ENCODE measurements at regions not wholly inside any gene's neighbourhood (a gene's known extent, or its start where the extent isn't known, plus 50 kb on each side); places are given as distances from the start of the nearest gene placed in this dataset.

- DNase-seq: no peak
Measured at GRCh38 chr1:93815366-93816110, 63.5 kb downstream of the DNTTIP2 start.

DNA sequence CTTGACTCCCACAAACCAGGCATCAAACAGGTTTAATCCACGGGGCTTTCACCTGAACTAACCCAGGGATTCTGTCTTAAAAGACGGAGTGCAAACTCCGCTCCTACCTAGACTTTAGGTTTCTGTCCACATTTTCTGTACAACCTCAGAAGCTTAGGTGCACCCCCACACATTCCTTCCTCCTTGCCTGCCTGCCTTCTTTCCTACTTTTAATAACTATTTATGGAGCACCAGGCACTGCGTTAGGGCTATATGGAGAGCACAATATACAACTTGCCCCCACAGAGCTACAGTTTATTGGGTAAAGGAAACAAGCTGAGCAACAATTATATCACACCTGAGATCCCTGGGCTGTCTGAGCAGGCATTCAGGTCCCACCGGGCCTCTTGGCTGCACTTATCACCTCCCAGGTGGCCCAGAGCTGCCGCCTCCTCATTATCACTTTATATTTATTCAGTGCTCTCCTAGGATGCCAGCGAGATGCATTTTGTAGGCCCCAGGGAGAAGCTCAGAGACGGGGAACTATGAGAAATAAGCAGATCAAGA lies 64.1 kb downstream of the DNTTIP2 start:
- no peak for DNase-seq

DNA sequence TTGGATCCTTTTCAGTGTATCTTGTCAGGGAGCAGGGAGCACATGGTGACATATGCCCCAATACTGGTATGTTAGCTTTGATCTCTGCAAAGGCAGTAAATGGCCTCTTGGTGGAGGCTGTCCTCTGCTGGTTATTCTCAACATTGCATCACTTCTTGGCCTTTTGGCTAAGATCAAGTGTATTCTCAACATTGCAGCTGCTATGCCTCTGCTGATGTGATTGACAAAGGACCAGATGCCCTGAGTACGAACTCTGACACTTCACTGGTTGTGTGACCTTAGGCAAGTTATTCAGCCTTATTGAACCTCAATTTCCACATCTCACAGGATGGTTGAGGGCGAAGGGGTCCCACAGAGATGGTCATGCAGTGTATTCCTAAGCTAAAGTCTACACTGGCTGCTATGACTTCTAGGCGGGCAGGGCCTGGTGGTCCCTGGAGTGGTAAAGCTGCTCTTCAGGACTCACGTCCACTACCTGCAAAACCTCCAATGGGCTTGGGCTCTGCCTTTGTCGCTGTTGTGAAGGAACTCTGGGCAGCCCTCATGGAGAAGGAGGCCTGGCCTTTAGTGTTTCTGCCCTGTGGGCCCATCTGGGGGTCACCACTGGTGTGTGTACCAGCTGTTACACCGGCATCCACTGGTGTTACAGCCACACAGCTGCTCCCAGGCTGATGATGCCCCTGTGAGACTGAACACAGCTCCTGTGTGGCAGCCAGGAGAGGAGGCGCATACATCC lies 64.8 kb downstream of the DNTTIP2 start:
- no peak for DNase-seq

DNA sequence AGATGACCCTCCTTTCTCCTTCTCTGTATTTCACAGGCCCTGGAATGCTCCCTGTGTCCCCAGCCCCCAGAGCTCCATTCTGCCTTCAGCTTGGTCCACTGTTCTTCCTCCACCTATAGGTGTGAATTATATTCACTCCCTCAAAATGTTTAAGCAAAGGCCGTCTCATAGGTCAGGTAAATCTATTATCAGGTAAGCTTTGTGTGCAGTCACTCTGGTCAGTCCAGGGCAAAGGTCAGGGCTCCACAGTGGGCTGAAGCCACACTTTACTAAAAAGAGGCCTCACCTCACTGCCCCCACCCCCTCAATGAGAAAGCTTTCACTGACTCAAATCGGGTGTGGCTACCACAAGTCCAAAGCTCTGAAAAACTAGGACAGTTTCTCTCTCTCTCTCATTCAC lies 65.9 kb downstream of the DNTTIP2 start:
- DNase-seq: no peak

DNA sequence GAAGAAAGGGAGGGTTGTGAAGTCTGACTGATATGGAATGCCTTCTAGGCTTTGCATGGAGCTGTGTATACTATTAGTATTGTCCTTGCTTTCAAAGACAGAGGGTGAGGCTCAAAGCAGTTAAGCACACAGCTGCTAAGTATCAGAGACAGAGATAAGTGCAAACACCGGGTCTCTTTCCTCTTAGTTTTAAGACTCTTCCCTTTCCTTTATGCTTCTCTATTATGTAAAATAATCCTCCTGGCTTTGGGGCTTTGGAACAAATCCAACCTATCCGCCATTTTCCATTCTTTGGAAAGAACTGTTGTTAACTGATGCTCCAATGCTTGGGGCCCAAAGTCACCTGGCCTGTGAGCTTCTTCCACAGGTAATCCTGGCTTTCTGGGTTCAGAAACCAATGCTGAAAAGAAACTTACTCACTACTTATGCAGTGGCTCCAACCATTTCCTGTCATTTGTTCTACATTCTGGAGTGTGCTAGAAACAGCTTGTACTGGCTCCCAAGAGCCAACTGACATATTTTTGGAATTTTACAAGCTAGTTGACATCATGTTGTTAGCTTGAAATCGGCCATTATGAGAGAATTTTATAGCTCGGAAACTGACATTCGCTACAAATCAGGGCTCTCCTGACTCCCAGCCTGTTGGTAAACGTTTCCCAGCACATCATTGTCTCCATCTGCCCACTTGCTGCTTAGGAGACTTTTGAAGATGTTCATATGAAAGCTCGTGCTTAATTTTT lies 67.5 kb downstream of the DNTTIP2 start:
- DNase-seq: no peak

- DNase-seq: no peak
Measured at GRCh38 chr1:93810316-93810715, 68.7 kb downstream of the DNTTIP2 start.

- no peak for DNase-seq
Measured at GRCh38 chr1:93808871-93809270, 70.1 kb downstream of the DNTTIP2 start.

DNA sequence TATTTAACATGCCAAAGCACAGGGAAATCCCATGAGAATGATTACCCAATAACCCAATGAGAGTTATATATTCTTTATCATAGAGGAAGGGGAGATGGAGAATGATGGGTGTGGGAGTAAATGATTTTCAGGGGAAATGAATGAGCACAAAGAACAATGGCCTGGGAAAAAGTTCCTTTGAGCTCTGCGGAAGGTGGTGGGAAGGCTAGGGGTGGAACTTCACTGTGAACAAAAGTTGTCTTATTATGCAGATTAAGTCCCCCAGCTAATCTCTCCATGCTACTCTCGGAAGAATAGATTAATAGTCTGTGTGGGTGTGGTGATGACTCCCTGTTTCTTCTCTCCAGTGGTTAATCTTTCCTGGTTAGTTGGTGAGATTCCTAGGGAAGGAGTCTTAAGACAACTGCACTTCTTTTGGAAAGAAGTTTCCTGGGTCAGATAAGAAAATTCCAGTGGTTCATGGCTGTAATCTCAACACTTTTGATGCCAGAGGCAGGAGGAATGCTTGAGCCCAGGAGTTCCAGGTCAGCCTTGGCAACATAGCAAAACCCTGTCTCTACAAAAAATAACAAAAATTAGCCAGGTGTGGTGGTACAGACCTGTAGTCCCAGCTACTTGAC lies 71.6 kb downstream of the DNTTIP2 start:
- DNase-seq: no peak

DNA sequence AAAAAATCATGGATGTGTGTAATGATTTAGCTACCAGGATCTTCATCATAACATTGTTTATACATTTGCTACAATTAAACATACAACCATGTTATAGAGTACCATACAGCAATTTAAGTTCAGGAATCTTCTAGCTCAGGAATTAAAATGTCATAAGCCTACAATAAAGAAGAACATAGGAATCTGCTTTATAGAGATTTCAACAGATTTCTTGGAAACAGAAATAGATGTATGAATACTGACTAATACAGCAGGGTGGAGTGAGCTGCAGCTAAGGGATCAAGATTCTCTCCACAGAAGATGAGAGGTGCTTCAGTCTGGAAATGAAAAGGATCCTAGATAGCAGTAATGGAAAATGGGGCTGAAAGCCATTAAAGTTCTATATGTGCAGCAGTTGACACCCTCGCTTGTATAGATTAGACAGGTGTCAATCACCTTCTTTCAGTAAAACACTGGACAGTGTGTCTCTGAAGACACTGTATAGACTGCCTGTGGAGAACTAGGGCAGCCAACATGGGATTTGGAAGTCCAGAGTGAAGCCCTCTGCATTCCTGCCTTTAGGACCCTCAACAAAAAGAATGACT lies 73.9 kb downstream of the DNTTIP2 start:
- no peak for DNase-seq

- no peak for DNase-seq
Measured at GRCh38 chr1:93804412-93804811, 74.6 kb downstream of the DNTTIP2 start.

- DNase-seq: no peak
Measured at GRCh38 chr1:93801471-93801870, 77.5 kb downstream of the DNTTIP2 start.

GRCh38 chr1:93800856-93801255 lies 78.2 kb downstream of the DNTTIP2 start:
- DNase-seq: no peak

- no peak for DNase-seq
Measured at GRCh38 chr1:93798291-93798690, 80.7 kb downstream of the DNTTIP2 start.

GRCh38 chr1:93784538-93784937 lies 94.5 kb downstream of the DNTTIP2 start:
- no peak for DNase-seq

- no peak for DNase-seq
Measured at GRCh38 chr1:93783876-93784275, 95.1 kb downstream of the DNTTIP2 start.

- DNase-seq: peak; percentile 34
Measured at GRCh38 chr1:93779540-93780165, 98.0 kb upstream of the BCAR3 start.

DNA sequence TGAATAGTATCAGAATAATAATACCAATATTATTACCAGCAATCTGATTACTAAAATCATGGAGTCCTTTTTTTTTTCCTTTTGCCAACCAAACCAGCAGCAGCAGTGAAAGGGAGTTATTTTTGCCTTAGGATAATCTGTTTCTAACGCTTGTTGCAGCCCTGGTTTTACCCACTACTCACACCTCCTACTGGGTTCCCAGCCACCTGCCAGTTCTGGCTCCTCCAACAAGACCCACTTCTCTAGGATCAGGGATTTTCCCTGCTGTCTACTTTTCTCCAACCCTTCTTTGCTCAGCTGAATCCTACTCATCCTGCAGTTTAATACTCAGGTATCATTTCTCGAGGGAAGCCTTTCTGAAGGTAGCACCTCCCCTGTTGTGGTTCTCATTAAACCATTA lies 96.8 kb upstream of the BCAR3 start:
- DNase-seq: no peak

GRCh38 chr1:93777255-93777654 lies 95.6 kb upstream of the BCAR3 start:
- DNase-seq: no peak

- DNase-seq: no peak
Measured at GRCh38 chr1:93776728-93777127, 95.1 kb upstream of the BCAR3 start.

DNA sequence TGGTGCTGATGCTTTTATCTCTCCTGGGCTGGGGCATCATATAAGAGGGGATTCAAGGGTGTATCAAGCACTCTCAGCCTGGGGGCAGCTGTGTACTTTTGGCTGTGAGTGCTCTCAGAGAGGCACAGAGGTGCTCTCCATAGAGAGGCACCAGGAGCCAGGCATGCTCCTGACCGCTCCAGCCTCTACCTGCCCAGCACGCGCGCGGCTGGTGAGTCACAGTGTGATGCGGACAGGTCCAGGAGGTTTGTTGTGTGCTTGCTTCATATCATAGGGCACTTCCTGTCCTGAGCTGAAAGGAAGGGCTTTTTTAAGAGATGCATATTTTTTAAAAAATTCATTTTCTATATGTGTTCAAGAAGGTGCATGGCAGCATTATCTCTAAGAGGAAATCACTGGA lies 93.6 kb upstream of the BCAR3 start:
- no peak for DNase-seq

DNA sequence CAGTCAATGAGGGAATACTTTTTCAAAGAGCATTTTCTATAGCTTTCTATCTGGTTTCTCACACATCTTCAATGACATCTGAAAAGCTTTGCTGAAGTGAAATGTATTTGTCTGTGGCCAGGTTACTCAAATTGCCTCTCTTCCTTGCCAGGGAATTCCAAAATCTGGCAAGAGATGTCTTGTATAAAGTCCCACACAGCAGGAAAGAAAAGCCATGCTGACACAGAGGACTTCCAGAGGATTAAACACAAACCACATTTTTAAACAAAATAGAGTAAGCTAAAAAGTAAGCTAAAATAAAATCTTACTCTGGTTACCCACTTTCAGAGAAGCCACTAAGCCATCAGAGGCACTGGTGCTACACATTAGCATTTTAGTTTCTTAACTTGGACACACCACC lies 93.1 kb upstream of the BCAR3 start:
- DNase-seq: no peak

Data from 8988T (cell line).